GM21786 (cell line): ENCODE measurements at regions not wholly inside any gene's neighbourhood (a gene's known extent, or its start where the extent isn't known, plus 50 kb on each side); places are given as distances from the start of the nearest gene placed in this dataset.
"Not testable (repeated sequence)": the region's sequence is repeated elsewhere in the genome, so short reads cannot be mapped to it uniquely, and the experiment has no call there.

Source experiments
- ATAC-seq: cut with Tn5 transposase; IDR thresholded peaks from one replicate; pipeline ENCODE4 v1.9.1; 2021; ENCODE audit not compliant: unreplicated experiment

DNA sequence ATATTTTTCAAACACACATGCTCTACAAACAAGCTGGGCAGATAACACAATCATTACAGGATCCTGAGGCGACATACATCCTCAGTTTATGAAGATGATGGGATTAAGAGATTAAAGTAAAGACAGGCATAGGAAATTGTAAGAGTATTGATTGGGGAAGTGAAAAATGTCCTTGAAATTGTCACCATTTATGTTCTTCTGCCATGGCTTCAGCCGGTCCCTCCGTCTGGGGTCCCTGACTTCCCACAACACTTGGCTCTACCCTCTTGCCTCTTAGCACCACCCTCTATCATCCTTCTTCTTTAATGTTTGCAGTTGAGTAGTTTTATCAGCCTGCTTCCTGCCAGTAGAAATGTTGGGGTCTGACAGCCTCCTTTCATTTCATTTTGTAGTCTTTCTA is 244.4 kb downstream of the DAD1 start:
- no peak for ATAC-seq

DNA sequence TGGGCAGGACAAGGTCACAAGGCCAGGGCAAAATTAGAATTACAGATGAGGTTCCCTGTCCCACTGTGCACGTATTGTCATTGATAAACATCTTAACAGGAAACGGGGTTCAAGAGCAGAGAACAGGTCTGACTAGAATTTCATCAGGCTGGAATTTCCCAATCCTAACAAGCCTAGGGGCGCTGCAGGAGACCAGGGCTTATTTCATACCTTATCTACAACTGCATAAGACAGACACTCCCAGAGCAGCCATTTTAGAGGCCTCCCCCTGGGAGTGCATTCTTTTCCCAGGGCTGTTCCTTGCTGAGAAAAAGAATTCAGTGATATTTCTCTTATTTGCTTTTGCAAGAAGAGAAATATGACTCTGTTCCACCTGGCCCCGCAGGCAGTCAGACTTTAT is 244.8 kb downstream of the DAD1 start:
- not testable (repeated sequence) for ATAC-seq

- ATAC-seq: no peak
These were observed 248.0 kb downstream of the DAD1 start for GRCh38 chr14:22341049-22341448.

DNA sequence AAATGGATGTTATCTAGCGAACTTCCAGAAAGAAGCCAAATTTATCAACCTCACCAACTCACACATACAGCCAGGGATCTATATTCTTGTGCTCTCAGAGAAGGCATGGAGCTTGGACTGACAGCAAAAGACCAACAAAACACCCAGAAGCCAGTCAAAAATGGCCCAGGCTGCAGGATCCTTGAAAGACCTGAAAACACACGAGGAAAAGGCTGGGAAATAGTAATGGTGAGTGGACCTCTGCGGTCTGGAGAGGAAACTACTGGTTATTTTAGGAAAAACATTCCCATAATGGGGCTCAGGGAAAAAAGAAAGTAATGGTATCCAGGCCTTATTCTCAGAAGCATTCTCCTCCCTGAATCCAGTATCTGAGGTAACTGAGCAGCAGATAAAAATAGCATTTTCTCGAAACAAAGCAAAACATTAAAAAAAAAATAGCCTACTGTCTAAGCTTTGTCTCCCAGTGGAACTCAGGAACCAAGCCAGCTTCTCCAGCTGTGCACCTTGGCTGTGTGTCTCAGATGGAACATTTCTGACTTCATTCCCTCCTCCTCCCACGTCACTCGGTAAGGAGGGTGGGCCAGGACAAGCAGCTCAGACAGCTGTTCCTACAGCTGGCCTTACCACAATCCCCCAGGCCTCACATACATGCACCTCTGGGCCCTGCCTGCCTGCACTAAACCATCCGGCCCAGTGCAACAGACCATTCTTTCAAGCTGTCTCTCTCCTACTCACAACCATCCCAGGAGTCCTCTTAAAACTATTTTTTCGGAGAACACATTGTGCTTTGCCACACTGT is 249.9 kb downstream of the DAD1 start:
- ATAC-seq: no peak

DNA sequence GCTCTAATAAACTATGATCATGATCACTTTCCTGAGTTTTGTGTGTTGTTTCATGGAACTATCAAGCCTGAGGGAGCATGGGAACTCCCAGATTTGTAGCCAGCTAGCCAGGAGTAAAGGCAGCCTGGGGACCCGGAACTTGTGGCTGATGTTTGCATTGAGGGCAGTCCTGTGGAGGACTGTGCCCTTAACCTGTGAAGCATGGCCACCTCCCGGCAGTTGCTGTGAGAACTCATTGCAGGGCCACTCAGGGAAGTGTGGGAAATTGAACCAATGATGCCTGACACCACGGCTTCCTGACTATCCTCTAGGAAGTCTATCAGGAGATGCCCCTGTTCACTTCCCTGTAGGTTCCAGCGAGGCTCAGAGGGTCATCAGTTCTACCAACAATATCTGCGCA is 250.6 kb downstream of the DAD1 start:
- no peak for ATAC-seq

DNA sequence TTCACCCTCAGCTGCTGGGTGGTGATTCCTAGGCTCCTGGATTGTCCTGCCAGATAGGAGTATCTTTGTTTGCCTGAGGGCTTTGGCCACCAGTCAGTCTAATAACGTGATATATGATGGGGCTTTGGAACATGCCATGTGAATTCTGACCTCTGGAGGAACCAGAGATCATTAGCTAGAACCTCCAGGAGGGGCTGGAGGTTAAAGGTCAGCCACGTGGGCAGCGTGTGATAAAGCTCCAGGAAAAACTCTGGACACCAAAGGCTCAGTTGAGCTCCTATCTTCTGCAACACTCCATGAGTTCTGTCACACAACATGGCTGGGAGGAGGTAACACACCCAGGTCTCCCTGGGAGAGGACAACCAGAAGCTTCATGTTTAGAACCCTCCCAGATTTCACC is 251.1 kb downstream of the DAD1 start:
- ATAC-seq: no peak

- no peak for ATAC-seq
These were observed 251.5 kb downstream of the DAD1 start for GRCh38 chr14:22337521-22337920.

DNA sequence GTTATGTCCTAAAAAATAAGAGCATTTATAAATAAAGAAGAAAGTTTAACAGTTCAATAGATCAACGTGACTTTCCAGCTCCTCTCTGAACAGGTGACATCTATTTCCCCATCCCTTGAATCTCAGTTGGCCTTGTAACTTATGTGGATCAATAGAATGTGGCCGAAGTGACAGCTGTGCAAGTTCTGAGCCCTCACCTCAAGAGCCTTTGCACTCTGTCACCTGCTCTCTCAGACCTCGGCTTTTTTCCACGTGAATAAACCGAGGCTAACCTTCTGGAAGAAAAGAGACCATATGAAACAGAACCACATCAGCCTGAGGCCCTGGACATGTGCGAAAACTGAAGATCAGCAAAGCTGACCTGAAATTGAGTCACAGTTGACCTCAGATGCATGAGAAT is 253.0 kb downstream of the DAD1 start:
- no peak for ATAC-seq

DNA sequence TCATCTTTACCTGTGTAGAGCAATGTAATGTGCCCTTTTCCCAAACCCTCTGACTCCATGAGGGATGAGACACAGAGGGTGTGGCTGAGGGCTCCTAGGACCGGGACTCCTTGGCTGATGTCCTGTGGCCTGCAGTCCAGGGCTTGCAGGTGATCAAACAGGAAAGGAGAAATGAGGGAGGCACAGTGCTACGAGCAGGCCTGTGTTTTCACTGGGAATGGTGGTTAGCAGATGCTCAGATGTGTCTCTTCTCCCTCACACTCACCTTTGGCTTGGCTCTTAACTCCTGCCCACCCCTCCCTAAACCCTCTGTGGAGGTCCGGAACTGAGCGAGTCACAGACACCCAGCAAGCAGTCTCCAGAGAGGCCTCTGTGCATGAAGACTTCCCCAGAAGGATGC is 254.4 kb downstream of the DAD1 start:
- no peak for ATAC-seq

DNA sequence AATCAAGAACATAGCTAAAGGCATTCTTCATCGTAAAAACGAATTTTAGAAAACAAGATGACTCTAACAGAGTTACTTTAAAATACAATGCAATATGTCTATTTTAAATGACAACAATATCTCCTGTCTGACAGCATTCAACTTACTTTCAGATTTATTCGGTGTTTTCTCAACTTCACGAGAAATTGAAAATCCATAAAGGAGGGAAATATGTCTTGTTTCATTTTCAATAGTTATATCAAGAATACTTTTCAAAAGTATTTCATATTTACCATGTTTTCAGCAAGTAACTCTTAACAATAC is 254.8 kb downstream of the DAD1 start:
- ATAC-seq: no peak

DNA sequence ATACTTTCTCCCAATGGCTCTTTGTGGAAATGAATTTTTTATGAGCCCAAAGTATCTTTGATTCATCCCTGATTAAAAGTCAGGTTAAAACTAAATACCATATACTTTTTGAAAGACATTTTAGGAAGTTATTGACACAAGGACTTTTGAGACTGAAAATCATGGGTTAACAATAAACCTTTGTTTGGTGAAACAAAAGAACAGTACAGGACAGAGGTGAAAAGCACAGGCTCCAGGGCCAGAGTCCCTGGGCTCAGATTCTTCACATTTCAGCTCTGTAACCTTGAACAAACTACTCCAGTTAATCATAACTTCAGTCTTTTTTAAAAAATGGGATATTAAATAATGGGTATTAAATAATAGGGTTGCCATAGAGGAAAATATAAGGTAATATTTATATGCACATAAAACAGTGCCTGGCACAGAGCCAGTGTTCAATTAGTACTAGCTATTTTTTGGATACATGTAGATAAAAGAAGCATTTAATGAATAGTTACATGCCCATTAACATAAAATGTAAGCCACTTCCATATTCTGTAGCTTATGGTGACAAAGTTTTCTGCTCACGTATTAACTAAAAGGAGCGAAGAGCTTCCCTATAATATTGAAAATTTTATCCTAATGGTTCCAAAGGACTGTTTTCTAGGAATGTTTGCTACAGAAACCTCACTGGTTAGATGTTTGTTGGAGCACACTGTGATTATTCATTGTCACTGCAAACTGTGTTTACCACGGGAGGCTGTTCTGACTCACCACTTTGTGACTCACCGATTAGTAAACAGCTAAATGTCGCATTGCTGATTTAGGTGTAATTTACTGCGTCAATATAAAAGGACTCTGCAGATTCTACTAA is 255.4 kb downstream of the DAD1 start:
- no peak for ATAC-seq

DNA sequence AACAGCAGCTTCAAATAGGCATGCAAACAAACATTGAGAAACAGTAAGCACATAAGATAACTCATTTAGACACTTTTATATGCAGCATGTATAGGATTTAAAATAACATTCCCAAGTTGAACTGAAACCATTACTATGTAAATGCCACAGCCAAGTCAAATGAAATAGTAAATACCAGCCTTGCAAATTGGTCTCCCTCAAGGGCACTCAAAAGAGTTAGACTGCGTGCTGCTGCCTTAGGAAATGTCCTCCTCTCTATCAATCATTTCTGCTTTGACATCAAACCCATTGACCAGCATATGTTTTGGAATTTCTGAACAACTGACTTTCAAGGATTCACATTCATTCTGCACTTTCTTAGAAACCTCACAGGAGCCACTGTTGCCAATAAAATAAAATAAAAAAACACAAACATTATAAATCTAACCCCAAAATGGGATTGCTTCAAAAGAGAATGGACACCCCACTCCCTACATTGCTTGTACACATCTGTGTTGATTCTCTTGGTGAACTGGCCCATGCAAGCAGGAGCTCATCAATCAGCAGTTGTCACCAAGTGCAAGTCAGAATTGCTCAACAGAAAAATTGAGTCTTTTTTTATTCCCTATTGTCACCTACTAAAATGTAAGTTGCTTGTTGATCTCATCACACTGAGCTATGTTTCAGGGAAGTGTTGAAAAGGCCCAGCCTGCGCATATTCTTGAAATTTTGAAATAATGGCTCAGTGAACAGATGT is 256.2 kb downstream of the DAD1 start:
- ATAC-seq: no peak

GRCh38 chr14:22329371-22329770 is 259.7 kb downstream of the DAD1 start:
- no peak for ATAC-seq

DNA sequence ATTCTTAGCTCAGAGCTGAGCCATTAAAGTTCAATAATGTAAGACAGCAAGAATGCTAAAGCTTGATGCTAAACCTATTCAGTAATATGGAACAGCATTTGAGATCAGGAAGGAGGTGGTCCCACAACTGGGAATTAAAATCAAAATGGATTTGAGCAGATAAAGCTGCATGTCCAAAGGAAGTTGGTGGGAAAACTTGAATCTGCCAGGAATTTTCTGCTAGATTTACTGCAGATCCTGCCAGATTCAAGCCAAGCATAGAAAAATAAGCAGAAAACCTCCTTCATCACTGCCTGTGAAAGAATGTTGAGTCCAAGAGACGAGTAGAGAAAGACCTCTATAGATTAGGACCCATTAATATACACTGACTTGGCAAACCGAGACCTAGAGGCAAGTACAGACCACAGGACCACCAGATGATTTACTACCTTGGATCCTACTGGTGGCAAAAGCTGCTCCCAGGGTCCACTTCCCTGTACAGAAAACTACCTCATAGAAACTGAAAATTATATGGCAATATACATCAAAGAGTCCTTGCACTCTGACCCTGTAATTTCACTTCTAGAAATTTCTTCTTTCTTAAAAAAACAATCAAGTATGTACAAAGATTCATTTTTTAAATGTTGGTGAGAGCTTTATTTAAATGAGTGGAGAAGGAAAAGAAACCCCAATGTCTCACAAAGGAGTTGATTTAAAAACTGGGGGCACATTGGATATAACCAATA is 263.2 kb downstream of the DAD1 start:
- ATAC-seq: no peak

GRCh38 chr14:22320362-22320750 is 268.7 kb downstream of the DAD1 start:
- ATAC-seq: no peak

DNA sequence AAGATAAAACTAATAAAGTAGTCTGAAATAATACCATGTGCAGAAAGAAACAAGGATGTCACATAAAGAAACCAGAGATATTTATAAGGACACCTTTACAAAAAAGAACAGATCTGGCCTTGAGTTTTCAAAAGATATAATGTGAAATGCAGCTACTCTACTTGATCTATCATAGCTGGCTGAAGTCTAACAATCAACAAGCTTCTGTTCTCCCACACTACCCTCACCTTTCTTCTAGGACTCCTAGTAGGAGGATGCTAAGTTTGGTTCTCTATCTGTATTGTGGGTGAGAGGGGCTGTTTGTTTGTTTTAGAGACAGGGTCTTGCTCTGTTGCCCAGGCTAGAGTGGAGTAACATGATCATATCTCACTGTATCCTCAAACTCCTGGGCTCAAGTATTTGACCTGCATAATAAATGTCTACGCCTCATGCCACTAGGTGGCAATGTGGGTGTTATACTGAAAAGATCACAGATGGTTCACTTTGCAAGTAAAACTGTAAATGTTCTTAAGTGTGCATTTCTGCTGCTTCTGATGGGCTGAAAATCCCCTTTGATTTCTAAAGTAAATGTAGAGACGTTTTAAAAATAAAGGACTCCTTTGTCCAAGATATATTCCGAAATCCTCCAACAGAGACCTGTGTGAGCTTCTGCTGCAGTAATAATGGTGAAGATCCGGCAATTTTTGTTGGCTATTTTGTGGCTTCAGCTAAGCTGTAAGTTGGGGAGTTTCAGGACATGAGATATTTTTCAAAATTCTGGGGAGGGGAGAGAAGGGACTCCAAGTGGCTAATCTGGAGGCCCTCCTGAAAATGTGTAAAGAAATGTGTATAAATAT is 269.3 kb downstream of the DAD1 start:
- no peak for ATAC-seq

DNA sequence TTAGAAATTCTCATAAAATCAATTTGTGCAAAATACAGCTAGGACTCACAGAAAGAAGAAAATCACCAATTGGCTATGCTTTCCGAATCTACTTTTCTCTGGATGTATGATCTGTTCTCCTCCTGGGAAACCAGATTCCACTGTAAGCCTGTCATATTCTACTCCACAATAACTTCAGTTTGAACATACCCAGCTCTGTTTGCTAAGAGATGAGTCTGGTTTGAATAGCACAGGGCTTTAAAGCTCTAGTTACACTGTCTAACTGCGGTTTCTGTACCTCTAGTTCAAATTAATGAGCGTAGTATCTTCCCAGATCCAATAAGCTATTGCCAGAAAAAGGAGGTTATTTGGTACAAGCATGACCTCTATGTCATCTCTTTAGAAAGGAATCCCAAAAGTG is 270.1 kb downstream of the DAD1 start:
- no peak for ATAC-seq

- ATAC-seq: no peak
These were observed 272.6 kb downstream of the DAD1 start for GRCh38 chr14:22316473-22316872.

- ATAC-seq: no peak
These were observed 273.7 kb downstream of the DAD1 start for GRCh38 chr14:22315336-22315735.

GRCh38 chr14:22314183-22314820 is 274.7 kb downstream of the DAD1 start:
- ATAC-seq: peak; percentile 81
